ENCODE measurements at regions not wholly inside any gene's neighbourhood (a gene's known extent, or its start where the extent isn't known, plus 50 kb on each side); places are given as distances from the start of the nearest gene placed in this dataset.

DNA sequence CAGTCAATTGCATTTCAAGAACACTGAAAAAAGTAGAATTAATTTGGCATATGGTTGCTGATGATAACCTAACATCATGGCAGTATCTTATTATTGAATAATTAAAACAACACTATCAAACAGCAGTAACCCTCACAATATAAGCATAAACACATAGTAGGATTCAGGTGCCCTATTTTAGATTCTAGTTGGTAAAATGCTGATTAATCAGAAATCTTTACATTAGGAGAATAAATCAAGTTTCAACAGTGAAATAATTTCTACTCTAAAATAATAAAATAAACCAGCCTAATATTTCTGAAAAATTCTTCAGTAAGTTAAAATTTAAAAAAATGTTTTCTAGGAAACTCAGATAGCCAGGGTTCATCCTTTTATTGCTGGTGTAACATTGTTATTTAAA lies 76.4 kb upstream of the NUDT12 start:
- no peaks in the 10 kb centered on the region for H3K79me2 ChIP-seq (ENCODE audit: insufficient read depth, low read depth, low read length)
- no peak overlapping the region for H2AFZ ChIP-seq (ENCODE audit: low read length)
- H3K4me2 ChIP-seq (ENCODE audit: low read length): no peak overlapping the region
- intact Hi-C loops (cut with micrococcal nuclease; ENCODE audit: unreplicated experiment): no loop called here
- H4K20me1 ChIP-seq (ENCODE audit: insufficient read depth, low read length): no peaks in the 10 kb centered on the region
- H3K4me1 ChIP-seq (ENCODE audit: insufficient read depth, low read length, poor library complexity, severe bottlenecking): no peaks in the 10 kb centered on the region
- TF ChIP-seq, protein P1, sequence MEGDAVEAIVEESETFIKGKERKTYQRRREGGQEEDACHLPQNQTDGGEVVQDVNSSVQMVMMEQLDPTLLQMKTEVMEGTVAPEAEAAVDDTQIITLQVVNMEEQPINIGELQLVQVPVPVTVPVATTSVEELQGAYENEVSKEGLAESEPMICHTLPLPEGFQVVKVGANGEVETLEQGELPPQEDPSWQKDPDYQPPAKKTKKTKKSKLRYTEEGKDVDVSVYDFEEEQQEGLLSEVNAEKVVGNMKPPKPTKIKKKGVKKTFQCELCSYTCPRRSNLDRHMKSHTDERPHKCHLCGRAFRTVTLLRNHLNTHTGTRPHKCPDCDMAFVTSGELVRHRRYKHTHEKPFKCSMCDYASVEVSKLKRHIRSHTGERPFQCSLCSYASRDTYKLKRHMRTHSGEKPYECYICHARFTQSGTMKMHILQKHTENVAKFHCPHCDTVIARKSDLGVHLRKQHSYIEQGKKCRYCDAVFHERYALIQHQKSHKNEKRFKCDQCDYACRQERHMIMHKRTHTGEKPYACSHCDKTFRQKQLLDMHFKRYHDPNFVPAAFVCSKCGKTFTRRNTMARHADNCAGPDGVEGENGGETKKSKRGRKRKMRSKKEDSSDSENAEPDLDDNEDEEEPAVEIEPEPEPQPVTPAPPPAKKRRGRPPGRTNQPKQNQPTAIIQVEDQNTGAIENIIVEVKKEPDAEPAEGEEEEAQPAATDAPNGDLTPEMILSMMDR (conservative IDR thresholded peaks at IDR 0.05; ENCODE audit: low read length): no peak
- TF ChIP-seq EZH2phosphoT487 (IDR thresholded peaks at IDR 0.05; ENCODE audit: borderline replicate concordance, low read depth, low read length): no peak
- H3K9me3 ChIP-seq (ENCODE audit: low read length): no peaks in the 10 kb centered on the region
- POLR2A ChIA-PET: interaction anchor here (0.6 kb wide), 1 partner anchor 12 kb away, joined by 4 read pairs; no protein-coding TSS in a partner anchor
- H3K9me2 ChIP-seq (ENCODE audit: insufficient read depth, low read length): no peaks in the 10 kb centered on the region
- no peak overlapping the region for H3K4me3 ChIP-seq (ENCODE audit: low read depth, low read length, poor library complexity, severe bottlenecking)
- DNase-seq (ENCODE audit: low spot score): no peak
- no peak overlapping the region for H3K27ac ChIP-seq (ENCODE audit: low read depth, low read length, poor library complexity, severe bottlenecking)
- CTCF ChIA-PET (ENCODE audit: unreplicated experiment): no interaction called here
- H3K36me3 ChIP-seq (ENCODE audit: insufficient read depth, low read length): no peaks in the 10 kb centered on the region
- BruUV-seq (replicated peaks): no TSS peak

DNA sequence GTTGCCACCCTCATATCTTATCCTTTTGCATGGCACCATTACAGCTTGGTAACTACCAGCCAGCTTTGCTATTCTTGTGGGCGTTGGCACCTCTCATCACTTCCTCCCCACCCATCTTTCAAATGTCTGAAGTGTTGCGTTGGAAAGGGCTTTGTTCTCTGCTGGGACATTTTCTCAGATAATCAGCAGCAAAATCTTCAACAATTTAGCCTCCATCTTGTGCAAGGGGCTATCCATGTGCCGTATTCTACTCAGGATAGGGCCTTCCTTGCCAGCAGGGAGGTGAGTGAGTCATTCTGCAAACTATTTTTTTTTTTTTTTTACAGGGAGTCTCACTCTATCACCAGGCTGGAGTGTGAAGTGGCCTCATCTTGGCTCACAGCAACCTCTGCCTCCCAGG lies 62.1 kb upstream of the NUDT12 start:
- no peaks in the 10 kb centered on the region for H3K36me3 ChIP-seq (ENCODE audit: insufficient read depth, low read length)
- no peaks in the 10 kb centered on the region for H3K9me3 ChIP-seq (ENCODE audit: low read length)
- no peaks in the 10 kb centered on the region for H3K4me1 ChIP-seq (ENCODE audit: insufficient read depth, low read length, poor library complexity, severe bottlenecking)
- H3K27ac ChIP-seq (ENCODE audit: low read depth, low read length, poor library complexity, severe bottlenecking): no peak overlapping the region
- no peak for TF ChIP-seq EZH2phosphoT487 (IDR thresholded peaks at IDR 0.05; ENCODE audit: borderline replicate concordance, low read depth, low read length)
- TF ChIP-seq, protein P1 (conservative IDR thresholded peaks at IDR 0.05; ENCODE audit: low read length): no peak
- H2AFZ ChIP-seq (ENCODE audit: low read length): no peak overlapping the region
- CTCF ChIA-PET (ENCODE audit: unreplicated experiment): no interaction called here
- no peak overlapping the region for H3K4me2 ChIP-seq (ENCODE audit: low read length)
- DNase-seq (ENCODE audit: low spot score): no peak
- POLR2A ChIA-PET: no interaction called here
- intact Hi-C loops (cut with micrococcal nuclease; ENCODE audit: unreplicated experiment): no loop called here
- BruUV-seq (replicated peaks): no TSS peak
- H3K9me2 ChIP-seq (ENCODE audit: insufficient read depth, low read length): no peaks in the 10 kb centered on the region
- no peaks in the 10 kb centered on the region for H4K20me1 ChIP-seq (ENCODE audit: insufficient read depth, low read length)
- H3K4me3 ChIP-seq (ENCODE audit: low read depth, low read length, poor library complexity, severe bottlenecking): no peak overlapping the region
- H3K79me2 ChIP-seq (ENCODE audit: insufficient read depth, low read depth, low read length): no peaks in the 10 kb centered on the region

DNA sequence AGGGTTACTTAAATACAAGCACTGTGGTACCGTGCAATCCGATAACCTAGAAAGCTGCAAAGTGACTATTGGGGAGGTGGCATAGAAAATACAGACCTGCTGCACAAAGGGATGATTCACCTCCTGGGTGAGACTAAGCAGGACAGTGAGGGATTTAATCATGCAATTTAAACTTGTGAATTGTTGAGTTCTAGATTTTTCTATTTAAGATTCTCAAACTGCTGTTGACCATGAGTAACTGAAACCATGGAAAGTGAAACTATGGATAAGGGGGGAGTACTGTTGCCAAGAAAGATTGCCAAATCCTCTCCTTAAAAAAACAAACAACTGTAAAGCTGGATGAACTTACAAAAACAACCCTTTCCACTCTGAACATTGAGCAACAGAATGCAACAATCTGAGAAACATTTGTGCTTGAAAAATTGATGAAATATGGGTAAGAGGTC lies 61.5 kb upstream of the NUDT12 start:
- H3K79me2 ChIP-seq (ENCODE audit: insufficient read depth, low read depth, low read length): no peaks in the 10 kb centered on the region
- H3K4me2 ChIP-seq (ENCODE audit: low read length): no peak overlapping the region
- TF ChIP-seq, protein P1 (conservative IDR thresholded peaks at IDR 0.05; ENCODE audit: low read length): no peak
- no peak for TF ChIP-seq EZH2phosphoT487 (IDR thresholded peaks at IDR 0.05; ENCODE audit: borderline replicate concordance, low read depth, low read length)
- intact Hi-C loops (cut with micrococcal nuclease; ENCODE audit: unreplicated experiment): no loop called here
- H3K9me2 ChIP-seq (ENCODE audit: insufficient read depth, low read length): no peaks in the 10 kb centered on the region
- POLR2A ChIA-PET: no interaction called here
- no peaks in the 10 kb centered on the region for H4K20me1 ChIP-seq (ENCODE audit: insufficient read depth, low read length)
- DNase-seq (ENCODE audit: low spot score): no peak
- H2AFZ ChIP-seq (ENCODE audit: low read length): no peak overlapping the region
- no peaks in the 10 kb centered on the region for H3K36me3 ChIP-seq (ENCODE audit: insufficient read depth, low read length)
- CTCF ChIA-PET (ENCODE audit: unreplicated experiment): no interaction called here
- H3K27ac ChIP-seq (ENCODE audit: low read depth, low read length, poor library complexity, severe bottlenecking): no peak overlapping the region
- BruUV-seq (replicated peaks): no TSS peak
- H3K4me3 ChIP-seq (ENCODE audit: low read depth, low read length, poor library complexity, severe bottlenecking): no peak overlapping the region
- no peaks in the 10 kb centered on the region for H3K4me1 ChIP-seq (ENCODE audit: insufficient read depth, low read length, poor library complexity, severe bottlenecking)
- no peaks in the 10 kb centered on the region for H3K9me3 ChIP-seq (ENCODE audit: low read length)
